ENCODE measurements at regions not wholly inside any gene's neighbourhood (a gene's known extent, or its start where the extent isn't known, plus 50 kb on each side); places are given as distances from the start of the nearest gene placed in this dataset.

- no peak for TF ChIP-seq CTCF (tag by site-specific recombination; IDR thresholded peaks at IDR 0.05)
- TF ChIP-seq ZNF302 (tag by site-specific recombination; IDR thresholded peaks at IDR 0.05; ENCODE audit: low read depth), result no peak
- no peak for TF ChIP-seq ZNF768 (tag by site-specific recombination; IDR thresholded peaks at IDR 0.05)
- no peak for TF ChIP-seq EGR2 (tag by site-specific recombination; IDR thresholded peaks at IDR 0.05; ENCODE audit: low read depth)
- TF ChIP-seq SP3 (tag by site-specific recombination; IDR thresholded peaks at IDR 0.05), result no peak
- no peak for TF ChIP-seq HOXD13 (CRISPR knock-in tag; IDR thresholded peaks at IDR 0.05; ENCODE audit: borderline replicate concordance)
- no peak for TF ChIP-seq HOXA7 (CRISPR knock-in tag; IDR thresholded peaks at IDR 0.05; ENCODE audit: borderline replicate concordance)
- TF ChIP-seq ZNF350 (tag by site-specific recombination; IDR thresholded peaks at IDR 0.05), result no peak
- TF ChIP-seq ZNF311 (tag by site-specific recombination; IDR thresholded peaks at IDR 0.05; ENCODE audit: borderline replicate concordance), result no peak
- no peak for TF ChIP-seq ZNF335 (tag by site-specific recombination; conservative IDR thresholded peaks at IDR 0.05)
- no peak for TF ChIP-seq ZBTB8A (tag by site-specific recombination; IDR thresholded peaks at IDR 0.05)
- TF ChIP-seq, protein P1, sequence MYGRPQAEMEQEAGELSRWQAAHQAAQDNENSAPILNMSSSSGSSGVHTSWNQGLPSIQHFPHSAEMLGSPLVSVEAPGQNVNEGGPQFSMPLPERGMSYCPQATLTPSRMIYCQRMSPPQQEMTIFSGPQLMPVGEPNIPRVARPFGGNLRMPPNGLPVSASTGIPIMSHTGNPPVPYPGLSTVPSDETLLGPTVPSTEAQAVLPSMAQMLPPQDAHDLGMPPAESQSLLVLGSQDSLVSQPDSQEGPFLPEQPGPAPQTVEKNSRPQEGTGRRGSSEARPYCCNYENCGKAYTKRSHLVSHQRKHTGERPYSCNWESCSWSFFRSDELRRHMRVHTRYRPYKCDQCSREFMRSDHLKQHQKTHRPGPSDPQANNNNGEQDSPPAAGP (tag by site-specific recombination; IDR thresholded peaks at IDR 0.05), result no peak
- no peak for TF ChIP-seq ZBTB26 (tag by site-specific recombination; optimal IDR thresholded peaks at IDR 0.05)
These were observed 902.2 kb upstream of the PCDH7 start for GRCh38 chr4:29817961-29818360.
